ENCODE measurements at regions not wholly inside any gene's neighbourhood (a gene's known extent, or its start where the extent isn't known, plus 50 kb on each side); places are given as distances from the start of the nearest gene placed in this dataset.

- TF ChIP-seq, protein P1, sequence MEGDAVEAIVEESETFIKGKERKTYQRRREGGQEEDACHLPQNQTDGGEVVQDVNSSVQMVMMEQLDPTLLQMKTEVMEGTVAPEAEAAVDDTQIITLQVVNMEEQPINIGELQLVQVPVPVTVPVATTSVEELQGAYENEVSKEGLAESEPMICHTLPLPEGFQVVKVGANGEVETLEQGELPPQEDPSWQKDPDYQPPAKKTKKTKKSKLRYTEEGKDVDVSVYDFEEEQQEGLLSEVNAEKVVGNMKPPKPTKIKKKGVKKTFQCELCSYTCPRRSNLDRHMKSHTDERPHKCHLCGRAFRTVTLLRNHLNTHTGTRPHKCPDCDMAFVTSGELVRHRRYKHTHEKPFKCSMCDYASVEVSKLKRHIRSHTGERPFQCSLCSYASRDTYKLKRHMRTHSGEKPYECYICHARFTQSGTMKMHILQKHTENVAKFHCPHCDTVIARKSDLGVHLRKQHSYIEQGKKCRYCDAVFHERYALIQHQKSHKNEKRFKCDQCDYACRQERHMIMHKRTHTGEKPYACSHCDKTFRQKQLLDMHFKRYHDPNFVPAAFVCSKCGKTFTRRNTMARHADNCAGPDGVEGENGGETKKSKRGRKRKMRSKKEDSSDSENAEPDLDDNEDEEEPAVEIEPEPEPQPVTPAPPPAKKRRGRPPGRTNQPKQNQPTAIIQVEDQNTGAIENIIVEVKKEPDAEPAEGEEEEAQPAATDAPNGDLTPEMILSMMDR (IDR thresholded peaks at IDR 0.05; ENCODE audit: low read depth, low read length, missing control alignments) = no peak
- H3K4me3 ChIP-seq (ENCODE audit: low read depth, low read length) = no peak overlapping the region
- in situ Hi-C loops (cut with HindIII; ENCODE audit: low sequenced_read_pairs) = no loop called here
- DNase-seq (ENCODE audit: low read depth) = no peak
Observed at GRCh38 chr22:49195636-49196035, 632.0 kb downstream of the BRD1 start.

- in situ Hi-C loops (cut with HindIII; ENCODE audit: low sequenced_read_pairs) = no loop called here
- no peak overlapping the region for H3K4me3 ChIP-seq (ENCODE audit: low read depth, low read length)
Observed at GRCh38 chr22:49193901-49194465, 633.7 kb downstream of the BRD1 start.

DNA sequence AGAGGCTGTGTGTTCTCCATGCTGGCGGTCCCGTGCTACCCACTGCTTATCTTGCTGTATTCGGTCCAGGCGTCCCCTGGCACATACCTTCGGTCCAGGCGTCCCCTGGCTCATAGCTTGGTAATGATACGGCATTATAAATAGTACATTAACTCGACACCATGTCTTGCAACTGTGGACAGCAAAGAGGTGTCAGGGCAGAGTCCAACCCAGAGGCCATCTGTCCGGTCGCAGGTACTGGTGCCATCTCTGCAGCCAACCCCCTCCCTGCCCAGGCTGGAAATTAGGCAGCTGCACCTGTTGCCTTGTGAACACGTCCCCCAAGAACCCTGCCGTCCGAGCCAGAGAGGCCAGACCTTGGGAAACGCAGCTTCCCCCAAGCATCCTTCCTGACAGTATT lies 634.3 kb downstream of the BRD1 start:
- no peak for DNase-seq (ENCODE audit: low read depth)
- in situ Hi-C loops (cut with HindIII; ENCODE audit: low sequenced_read_pairs) = no loop called here
- no peak overlapping the region for H3K4me3 ChIP-seq (ENCODE audit: low read depth, low read length)
- TF ChIP-seq, protein P1 (IDR thresholded peaks at IDR 0.05; ENCODE audit: low read depth, low read length, missing control alignments) = no peak

More at GRCh38 chr22:49193901-49194465, 633.7 kb downstream of the BRD1 start:
- TF ChIP-seq, protein P1 (IDR thresholded peaks at IDR 0.05; ENCODE audit: low read depth, low read length, missing control alignments) = no peak
- no peak for DNase-seq (ENCODE audit: low read depth)

GRCh38 chr22:49192857-49193250 lies 634.8 kb downstream of the BRD1 start:
- in situ Hi-C loops (cut with HindIII; ENCODE audit: low sequenced_read_pairs) = no loop called here
- H3K4me3 ChIP-seq (ENCODE audit: low read depth, low read length) = no peak overlapping the region
- no peak for DNase-seq (ENCODE audit: low read depth)
- TF ChIP-seq, protein P1 (IDR thresholded peaks at IDR 0.05; ENCODE audit: low read depth, low read length, missing control alignments) = no peak

DNA sequence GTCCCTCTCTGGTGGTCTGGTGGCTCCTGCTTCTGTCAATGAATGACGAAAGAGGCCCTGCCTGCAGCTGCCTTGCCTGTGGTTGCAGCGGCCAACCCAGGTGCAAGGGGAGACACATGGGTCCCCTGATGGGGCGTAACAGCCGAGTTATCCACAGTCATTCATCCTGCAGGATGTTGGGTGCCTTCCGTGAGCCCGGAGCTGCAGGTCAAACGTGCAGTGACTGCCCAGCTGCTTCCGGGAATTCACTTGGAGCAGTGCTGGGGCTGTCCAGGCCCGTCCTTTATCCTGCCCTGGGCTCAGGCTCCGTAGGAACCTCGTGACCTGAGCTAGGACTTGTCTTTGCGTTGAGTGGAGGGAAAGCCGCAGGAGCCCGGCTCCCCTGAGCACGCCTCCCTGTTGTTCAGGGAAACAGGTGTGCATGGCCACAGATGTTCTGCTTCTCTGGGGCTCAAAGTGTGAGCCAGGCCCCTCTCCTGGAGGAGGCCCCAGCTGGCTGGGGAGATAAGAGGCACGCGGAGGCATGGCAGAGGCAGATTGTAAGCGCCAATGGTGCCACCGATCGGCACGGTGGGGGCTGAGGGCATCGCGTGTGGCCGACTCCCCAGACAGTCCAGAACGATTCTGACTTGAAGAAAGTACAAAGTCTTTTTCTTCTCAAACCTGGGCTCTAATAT lies 635.4 kb downstream of the BRD1 start:
- TF ChIP-seq, protein P1 (IDR thresholded peaks at IDR 0.05; ENCODE audit: low read depth, low read length, missing control alignments) = no peak
- no peak overlapping the region for H3K4me3 ChIP-seq (ENCODE audit: low read depth, low read length)
- in situ Hi-C loops (cut with HindIII; ENCODE audit: low sequenced_read_pairs) = no loop called here
- no peak for DNase-seq (ENCODE audit: low read depth)

- no peak overlapping the region for H3K4me3 ChIP-seq (ENCODE audit: low read depth, low read length)
- DNase-seq (ENCODE audit: low read depth) = no peak
- in situ Hi-C loops (cut with HindIII; ENCODE audit: low sequenced_read_pairs) = no loop called here
- TF ChIP-seq, protein P1 (IDR thresholded peaks at IDR 0.05; ENCODE audit: low read depth, low read length, missing control alignments) = no peak
Observed at GRCh38 chr22:49191506-49191980, 636.1 kb downstream of the BRD1 start.
